GM13977 (cell line): ENCODE measurements at regions not wholly inside any gene's neighbourhood (a gene's known extent, or its start where the extent isn't known, plus 50 kb on each side); places are given as distances from the start of the nearest gene placed in this dataset.

Experiments
- DNase-seq: peaks from one replicate; pipeline ENCODE4 v3.0.0; 2012; ENCODE audit warnings: low spot score
- in situ Hi-C: fragments of 300-500 bp; cut with MboI; formaldehyde crosslinking; loops from one replicate; pipeline ENCODE4 v1.12.0; 2022; ENCODE audit warnings: low sequenced_read_pairs, low pct_unique_long_range_greater_than_20kb, mixed read lengths, inconsistent platforms; ENCODE audit not compliant: unreplicated experiment
- TF ChIP-seq, protein P1 (sequence below): IDR thresholded peaks from 2 replicates; pipeline ENCODE4 v1.5.1; 2012; ENCODE audit warnings: mild to moderate bottlenecking, control low read depth; ENCODE audit not compliant: insufficient read depth; ENCODE audit errors: extremely low read depth, missing control alignments

DNA sequence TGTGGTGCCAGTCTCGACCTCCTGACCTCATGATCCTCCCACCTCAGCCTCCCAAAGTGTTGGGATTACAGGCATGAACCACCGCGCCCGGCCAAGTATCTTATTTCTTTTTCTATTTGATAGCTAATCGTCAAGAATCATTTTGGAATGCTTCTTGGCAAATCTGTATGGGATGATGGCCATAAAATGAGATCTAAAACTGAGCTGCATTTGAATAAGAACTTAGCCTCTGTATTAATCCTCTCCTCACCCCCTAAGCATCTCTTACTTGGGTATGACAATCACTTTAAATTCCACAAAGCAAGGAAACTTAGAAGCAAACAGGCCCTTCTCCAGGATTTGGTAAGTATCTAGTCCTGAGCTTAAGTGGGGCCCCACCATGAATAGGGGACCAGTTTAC lies 108.9 kb upstream of the BTBD3 start:
- TF ChIP-seq, protein P1, sequence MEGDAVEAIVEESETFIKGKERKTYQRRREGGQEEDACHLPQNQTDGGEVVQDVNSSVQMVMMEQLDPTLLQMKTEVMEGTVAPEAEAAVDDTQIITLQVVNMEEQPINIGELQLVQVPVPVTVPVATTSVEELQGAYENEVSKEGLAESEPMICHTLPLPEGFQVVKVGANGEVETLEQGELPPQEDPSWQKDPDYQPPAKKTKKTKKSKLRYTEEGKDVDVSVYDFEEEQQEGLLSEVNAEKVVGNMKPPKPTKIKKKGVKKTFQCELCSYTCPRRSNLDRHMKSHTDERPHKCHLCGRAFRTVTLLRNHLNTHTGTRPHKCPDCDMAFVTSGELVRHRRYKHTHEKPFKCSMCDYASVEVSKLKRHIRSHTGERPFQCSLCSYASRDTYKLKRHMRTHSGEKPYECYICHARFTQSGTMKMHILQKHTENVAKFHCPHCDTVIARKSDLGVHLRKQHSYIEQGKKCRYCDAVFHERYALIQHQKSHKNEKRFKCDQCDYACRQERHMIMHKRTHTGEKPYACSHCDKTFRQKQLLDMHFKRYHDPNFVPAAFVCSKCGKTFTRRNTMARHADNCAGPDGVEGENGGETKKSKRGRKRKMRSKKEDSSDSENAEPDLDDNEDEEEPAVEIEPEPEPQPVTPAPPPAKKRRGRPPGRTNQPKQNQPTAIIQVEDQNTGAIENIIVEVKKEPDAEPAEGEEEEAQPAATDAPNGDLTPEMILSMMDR, result no peak
- no peak for DNase-seq
- in situ Hi-C loops, result no loop called here

DNA sequence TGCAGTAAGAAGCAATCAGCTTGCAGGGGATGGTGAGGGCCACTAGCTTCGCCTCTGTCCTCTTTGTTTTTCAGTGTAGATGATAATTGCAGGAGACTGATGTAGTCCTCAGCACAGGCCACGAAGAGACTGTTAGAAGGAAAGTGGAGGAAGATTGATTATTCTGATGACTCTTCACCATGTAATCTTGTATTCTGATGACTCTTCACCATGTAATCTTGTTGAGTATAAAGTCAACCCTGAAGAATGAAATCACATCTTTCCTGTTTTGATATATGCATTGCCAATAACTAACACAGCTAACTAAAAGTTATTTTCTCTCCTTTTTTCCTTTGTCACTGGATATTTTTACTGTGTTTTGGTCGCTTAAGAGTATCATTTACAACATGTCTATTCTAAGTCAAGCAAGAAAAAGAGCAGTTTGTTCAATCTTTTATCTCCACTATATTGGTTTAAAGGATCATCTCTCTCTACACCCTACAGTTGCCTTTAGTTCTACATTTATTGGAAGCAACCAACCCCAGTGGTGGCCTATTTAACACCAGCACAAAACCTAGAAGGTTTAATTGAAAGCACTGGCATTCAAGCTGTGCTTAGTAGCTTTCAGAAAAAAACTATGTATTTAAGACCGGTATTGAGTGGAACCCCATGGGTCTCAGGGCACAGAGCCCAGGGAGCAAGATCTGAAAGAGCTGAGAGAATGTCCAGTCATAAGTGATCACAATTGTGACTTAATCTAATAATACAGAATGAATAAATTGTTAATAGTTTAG lies 107.2 kb upstream of the BTBD3 start:
- DNase-seq, result no peak
- TF ChIP-seq, protein P1, result no peak
- in situ Hi-C loops, result no loop called here

DNA sequence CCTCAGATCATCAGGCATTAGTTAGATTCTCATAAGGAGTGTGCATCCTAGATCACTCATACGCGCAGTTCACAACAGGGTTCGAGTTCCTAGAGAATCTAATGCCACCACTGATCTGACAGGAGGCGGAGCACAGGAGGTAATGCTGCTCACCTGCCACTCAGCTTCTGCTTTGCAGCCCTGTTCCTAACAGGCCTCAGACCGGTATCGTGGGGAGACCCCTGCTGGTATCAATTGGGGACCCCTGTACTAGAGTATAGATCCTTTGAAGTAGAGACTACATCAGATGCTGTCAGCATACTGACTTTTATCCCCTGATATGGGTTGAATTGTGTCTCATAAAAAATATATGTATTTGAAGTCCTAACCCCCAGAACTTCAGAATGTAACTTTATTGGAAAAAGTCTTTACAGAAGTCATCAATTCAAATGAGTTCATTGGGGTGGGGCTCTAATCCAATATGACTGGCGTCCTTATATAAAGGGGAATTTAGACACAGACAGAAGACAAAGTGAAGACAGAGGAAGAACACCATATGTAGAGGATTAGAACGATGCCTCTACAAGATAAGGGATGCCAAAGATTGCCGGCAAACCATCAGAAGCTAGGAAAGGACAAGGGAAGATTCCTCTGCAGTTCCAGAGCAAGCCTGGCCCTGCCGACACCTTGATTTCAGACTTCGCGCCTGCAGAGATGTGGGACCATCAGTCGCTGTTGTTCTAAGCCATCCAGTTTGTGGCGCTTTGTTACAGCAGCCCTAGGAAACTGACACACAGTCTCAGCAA lies 104.4 kb upstream of the BTBD3 start:
- in situ Hi-C loops, result no loop called here
- no peak for DNase-seq
- TF ChIP-seq, protein P1, result no peak

DNA sequence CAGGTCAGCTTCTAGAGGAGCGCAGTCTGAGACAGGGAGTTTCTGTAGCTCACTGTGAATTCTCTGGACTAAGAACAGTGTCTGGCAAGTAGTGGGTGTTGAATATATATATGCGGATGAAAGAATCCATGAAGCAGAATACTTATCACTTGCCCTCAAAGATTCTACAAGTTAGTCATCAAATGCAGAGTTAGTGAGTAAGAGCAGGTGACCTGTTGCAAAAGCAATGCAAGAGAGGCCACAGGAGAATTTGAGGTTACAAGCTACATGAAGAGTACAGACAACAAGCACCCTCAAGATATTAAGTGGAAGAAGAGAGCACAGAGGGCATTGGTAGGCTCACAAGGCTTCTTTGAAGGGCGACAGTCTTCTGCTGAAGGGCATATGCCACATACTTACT lies 103.4 kb upstream of the BTBD3 start:
- TF ChIP-seq, protein P1, result no peak
- in situ Hi-C loops, result no loop called here
- no peak for DNase-seq

DNA sequence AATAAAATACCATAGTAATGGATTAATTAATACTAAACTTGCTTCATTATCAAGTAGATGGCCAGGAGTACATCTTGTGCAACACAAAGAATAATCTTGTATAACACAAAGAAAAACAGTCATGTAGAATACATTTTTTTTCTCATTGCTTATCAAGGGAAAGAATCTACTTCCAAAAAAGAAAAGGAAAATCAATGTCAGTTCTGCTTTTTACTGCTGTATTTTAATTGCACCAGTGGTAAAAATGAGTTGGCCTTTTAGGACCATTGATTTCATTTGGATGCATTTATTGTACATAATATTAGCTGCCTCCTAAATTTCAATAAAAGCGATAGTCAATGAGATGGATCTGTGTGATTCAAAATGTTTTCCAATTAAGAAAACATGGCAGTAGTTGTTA lies 96.9 kb upstream of the BTBD3 start:
- no peak for DNase-seq
- in situ Hi-C loops, result no loop called here
- TF ChIP-seq, protein P1, result no peak

DNA sequence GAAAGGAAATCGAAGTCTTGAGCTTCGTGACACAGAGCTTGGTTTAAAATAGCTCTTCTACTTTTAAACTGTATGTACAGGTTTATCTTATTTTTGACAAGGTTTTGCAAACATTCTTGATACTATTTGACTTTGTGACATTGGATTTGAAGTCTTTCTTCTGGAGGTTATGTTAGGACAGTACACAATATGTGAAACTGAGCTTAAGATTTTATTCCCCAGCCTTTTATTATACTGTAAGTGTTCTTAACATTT lies 95.2 kb upstream of the BTBD3 start:
- in situ Hi-C loops, result no loop called here
- no peak for DNase-seq
- TF ChIP-seq, protein P1, result no peak
